ENCODE measurements at regions not wholly inside any gene's neighbourhood (a gene's known extent, or its start where the extent isn't known, plus 50 kb on each side); places are given as distances from the start of the nearest gene placed in this dataset.

DNA sequence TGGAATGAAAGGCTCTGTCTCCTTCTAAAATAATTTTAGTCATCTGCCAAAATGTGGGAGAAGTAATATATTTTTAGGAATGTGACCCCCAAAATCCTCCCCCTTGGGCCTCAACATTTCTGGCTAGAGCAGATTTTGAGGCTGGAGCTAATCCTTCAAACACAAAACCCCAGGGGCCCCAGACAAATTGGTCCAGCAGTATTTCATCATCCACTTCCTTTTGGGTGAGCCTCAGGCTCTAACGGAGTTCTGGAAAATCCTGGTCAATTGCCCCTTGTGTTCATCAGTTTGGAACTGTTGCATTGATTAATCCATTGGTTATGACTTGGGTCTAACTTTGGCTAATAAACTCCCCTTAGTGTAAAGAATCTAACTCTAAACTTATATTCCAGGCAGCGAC, 67.4 kb upstream of the PCDH19 start:
- H3K27me3 ChIP-seq, result no peaks in the 10 kb centered on the region
- no peak for TF ChIP-seq POLR2A (IDR thresholded peaks at IDR 0.05)
- TF ChIP-seq, protein P1, sequence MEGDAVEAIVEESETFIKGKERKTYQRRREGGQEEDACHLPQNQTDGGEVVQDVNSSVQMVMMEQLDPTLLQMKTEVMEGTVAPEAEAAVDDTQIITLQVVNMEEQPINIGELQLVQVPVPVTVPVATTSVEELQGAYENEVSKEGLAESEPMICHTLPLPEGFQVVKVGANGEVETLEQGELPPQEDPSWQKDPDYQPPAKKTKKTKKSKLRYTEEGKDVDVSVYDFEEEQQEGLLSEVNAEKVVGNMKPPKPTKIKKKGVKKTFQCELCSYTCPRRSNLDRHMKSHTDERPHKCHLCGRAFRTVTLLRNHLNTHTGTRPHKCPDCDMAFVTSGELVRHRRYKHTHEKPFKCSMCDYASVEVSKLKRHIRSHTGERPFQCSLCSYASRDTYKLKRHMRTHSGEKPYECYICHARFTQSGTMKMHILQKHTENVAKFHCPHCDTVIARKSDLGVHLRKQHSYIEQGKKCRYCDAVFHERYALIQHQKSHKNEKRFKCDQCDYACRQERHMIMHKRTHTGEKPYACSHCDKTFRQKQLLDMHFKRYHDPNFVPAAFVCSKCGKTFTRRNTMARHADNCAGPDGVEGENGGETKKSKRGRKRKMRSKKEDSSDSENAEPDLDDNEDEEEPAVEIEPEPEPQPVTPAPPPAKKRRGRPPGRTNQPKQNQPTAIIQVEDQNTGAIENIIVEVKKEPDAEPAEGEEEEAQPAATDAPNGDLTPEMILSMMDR (IDR thresholded peaks at IDR 0.05), result no peak
- DNase-seq, result no peak
- H3K27ac ChIP-seq, result no peak overlapping the region
- no peaks in the 10 kb centered on the region for H3K36me3 ChIP-seq (replicated peaks in 1 of 2)
- intact Hi-C loops (cut with DNase I), result no loop called here
- H3K4me1 ChIP-seq (replicated peaks in 1 of 2), result no peaks in the 10 kb centered on the region
- no peaks in the 10 kb centered on the region for H3K9me3 ChIP-seq (replicated peaks in 1 of 3)
- H3K4me3 ChIP-seq, result no peak overlapping the region
- WGBS, 4 donors, result 55 to 83% (median 68%) methylated on average over 1 to 2 of the region's 2 CpGs
